ENCODE measurements at regions not wholly inside any gene's neighbourhood (a gene's known extent, or its start where the extent isn't known, plus 50 kb on each side); places are given as distances from the start of the nearest gene placed in this dataset.

DNA sequence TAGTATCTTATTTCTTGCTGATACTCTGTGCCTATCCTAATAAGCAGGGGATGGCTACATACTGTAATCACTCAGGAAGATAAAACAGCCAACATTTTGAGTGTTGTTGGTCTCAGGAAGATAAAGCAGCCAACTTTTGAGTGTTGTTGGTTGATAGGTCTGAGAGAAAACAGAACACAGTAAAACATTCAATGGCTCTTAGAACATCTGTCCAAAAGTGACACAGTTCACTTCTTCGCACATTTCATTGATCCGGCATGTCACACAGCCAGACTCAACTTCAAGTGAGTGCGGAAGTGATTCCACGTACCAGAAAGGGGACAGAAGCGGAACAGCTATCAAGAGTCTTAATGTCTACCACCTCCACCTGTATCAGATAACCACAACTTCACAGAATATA, 87.3 kb upstream of the DMD start:
- no peaks in the 10 kb centered on the region for H3K36me3 Mint-ChIP-seq (ENCODE audit: insufficient read depth)
- H3K27me3 Mint-ChIP-seq, result no peaks in the 10 kb centered on the region
- H3K27ac Mint-ChIP-seq, result no peak overlapping the region

GRCh38 chrX:33285550-33285949, 74.2 kb upstream of the DMD start:
- H3K27me3 Mint-ChIP-seq, result no peaks in the 10 kb centered on the region
- no peaks in the 10 kb centered on the region for H3K4me1 Mint-ChIP-seq (ENCODE audit: low read depth)
- H3K36me3 Mint-ChIP-seq (ENCODE audit: insufficient read depth), result no peaks in the 10 kb centered on the region
- H3K27ac Mint-ChIP-seq, result no peak overlapping the region
- H3K4me3 Mint-ChIP-seq (ENCODE audit: low read depth), result no peak overlapping the region
- no peak for DNase-seq (ENCODE audit: low spot score, unreplicated experiment)
- TF ChIP-seq CTCF (IDR thresholded peaks at IDR 0.05; ENCODE audit: unreplicated experiment), result no peak
- H3K9me3 Mint-ChIP-seq (ENCODE audit: low read depth), result no peaks in the 10 kb centered on the region

More for the DNA sequence above, 87.3 kb upstream of the DMD start:
- no peak for TF ChIP-seq CTCF (IDR thresholded peaks at IDR 0.05; ENCODE audit: unreplicated experiment)
- Mint-ChIP-seq H3K9me3 (ENCODE audit: low read depth) (no peaks in the 10 kb centered on the region), H3K4me3 (ENCODE audit: low read depth) (no peak overlapping the region), H3K4me1 (ENCODE audit: low read depth) (peaks cover 3% of the 10 kb centered on the region)
- no peak for DNase-seq (ENCODE audit: low spot score, unreplicated experiment)

DNA sequence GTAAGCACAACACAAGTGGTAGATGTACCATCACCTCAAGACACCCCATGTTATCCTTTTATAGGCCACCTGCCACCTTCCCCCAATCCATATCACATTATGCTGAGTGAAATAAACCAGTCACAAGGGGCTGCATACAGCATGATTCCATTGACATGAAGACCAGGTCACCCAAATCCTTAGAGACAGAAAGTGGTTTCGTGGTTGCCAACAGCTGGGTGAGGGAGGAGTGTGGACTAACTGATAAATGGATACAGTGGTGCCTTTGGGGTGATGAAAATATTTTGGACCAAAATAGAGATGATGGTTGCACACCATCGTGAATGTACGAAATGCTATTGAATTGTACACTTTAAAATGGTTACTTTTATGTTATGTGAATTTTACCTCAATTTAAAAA, 65.7 kb upstream of the DMD start:
- DNase-seq (ENCODE audit: low spot score, unreplicated experiment), result no peak
- Mint-ChIP-seq H3K4me3 (ENCODE audit: low read depth) (no peak overlapping the region), H3K9me3 (ENCODE audit: low read depth) (no peaks in the 10 kb centered on the region), H3K4me1 (ENCODE audit: low read depth) (no peaks in the 10 kb centered on the region), H3K27me3 (no peaks in the 10 kb centered on the region), H3K27ac (no peak overlapping the region), H3K36me3 (ENCODE audit: insufficient read depth) (no peaks in the 10 kb centered on the region)
- TF ChIP-seq CTCF (IDR thresholded peaks at IDR 0.05; ENCODE audit: unreplicated experiment), result no peak

DNA sequence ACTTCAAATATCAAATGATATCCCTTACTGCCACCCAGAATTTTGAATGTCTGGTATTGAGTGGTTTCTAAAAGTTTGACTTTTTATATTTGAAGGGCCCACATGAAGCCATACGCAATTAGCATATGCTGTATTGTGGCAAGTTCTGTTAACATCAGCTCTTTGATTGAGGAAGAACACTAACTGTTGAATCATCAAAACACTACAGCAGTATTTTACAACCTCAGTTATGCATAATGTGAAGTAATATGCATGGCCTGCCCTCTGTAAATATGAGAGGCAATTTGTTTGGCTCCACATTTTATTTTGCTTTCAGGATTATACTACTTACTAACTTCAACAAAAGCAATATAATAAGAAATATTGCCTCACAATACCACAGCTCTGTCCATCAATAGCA, 62.2 kb upstream of the DMD start:
- Mint-ChIP-seq H3K36me3 (ENCODE audit: insufficient read depth) (no peaks in the 10 kb centered on the region), H3K9me3 (ENCODE audit: low read depth) (no peaks in the 10 kb centered on the region), H3K27ac (no peak overlapping the region), H3K4me1 (ENCODE audit: low read depth) (no peaks in the 10 kb centered on the region), H3K4me3 (ENCODE audit: low read depth) (no peak overlapping the region), H3K27me3 (no peaks in the 10 kb centered on the region)
- no peak for DNase-seq (ENCODE audit: low spot score, unreplicated experiment)
- no peak for TF ChIP-seq CTCF (IDR thresholded peaks at IDR 0.05; ENCODE audit: unreplicated experiment)

GRCh38 chrX:33272986-33273385, 61.6 kb upstream of the DMD start:
- Mint-ChIP-seq H3K36me3 (ENCODE audit: insufficient read depth) (no peaks in the 10 kb centered on the region), H3K4me3 (ENCODE audit: low read depth) (no peak overlapping the region)

More at GRCh38 chrX:33272986-33273385, 61.6 kb upstream of the DMD start:
- no peak for TF ChIP-seq CTCF (IDR thresholded peaks at IDR 0.05; ENCODE audit: unreplicated experiment)
- no peak for DNase-seq (ENCODE audit: low spot score, unreplicated experiment)
- Mint-ChIP-seq H3K27ac (no peak overlapping the region), H3K27me3 (no peaks in the 10 kb centered on the region), H3K4me1 (ENCODE audit: low read depth) (no peaks in the 10 kb centered on the region), H3K9me3 (ENCODE audit: low read depth) (peaks cover 3% of the 10 kb centered on the region)

Data from progenitor cell of endocrine pancreas (in vitro differentiated cells).